HG03565 (cell line): ENCODE measurements at regions not wholly inside any gene's neighbourhood (a gene's known extent, or its start where the extent isn't known, plus 50 kb on each side); places are given as distances from the start of the nearest gene placed in this dataset.

ENCODE experiments used
- ATAC-seq: cut with Tn5 transposase; IDR thresholded peaks from one replicate; pipeline ENCODE4 v1.9.1; 2021; ENCODE audit warnings: mild to moderate bottlenecking, moderate library complexity; ENCODE audit not compliant: unreplicated experiment

DNA sequence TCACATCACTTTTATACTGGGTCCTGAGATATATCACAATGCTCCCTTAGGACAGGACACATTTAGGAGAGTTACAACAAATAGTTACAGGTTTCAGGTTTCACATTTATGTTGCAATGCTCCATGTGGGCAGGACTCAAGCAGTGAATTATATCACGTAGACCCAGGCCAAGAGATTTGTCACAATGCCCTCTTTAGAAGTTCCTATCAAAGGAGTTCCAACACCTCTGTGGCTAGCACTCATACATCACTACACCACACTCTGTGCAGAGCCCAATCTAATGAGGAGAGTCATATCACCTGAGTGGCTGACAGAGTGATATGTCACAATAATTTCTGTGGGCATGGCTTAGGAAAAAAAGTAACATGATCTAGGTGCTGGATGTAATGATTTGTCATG lies 1068.2 kb upstream of the AMELY start:
- no peak for ATAC-seq

DNA sequence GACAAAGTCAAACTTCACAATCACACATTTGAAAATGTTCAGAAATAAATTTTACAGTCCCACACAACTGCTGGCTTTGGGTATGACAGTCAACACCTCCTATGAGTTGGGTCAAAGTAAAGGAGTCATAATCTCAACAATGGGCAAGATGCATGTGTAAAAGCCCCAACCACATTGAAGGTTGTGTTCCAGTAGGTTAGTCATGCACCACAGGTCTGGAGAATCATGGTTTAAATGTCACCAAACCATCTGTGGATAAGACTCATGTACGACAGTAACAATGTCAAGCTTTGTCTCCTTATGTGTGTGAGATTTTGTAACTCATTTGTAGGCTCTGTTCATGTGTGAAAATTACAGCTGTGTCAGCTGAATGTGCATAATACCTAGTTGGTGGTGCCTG lies 1065.7 kb upstream of the AMELY start:
- no peak for ATAC-seq

DNA sequence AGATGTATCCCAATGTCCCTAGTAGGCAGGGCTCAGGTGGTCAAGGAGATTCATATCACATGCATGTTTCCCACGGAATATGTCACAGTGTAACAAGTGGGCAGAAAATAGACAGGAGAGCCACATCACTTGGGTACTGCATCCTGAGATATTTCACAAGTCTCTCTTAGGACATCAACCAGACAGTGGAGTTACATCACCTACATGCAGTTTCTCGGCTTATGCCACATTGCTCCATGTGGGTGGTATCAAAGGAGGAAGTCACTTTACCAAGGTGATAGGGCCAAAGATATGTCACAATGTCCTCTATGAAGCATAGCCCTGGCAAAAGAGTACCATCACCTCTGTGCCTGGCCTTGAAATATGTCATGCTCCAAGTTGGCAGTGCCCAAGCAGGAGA lies 1056.7 kb upstream of the AMELY start:
- no peak for ATAC-seq

DNA sequence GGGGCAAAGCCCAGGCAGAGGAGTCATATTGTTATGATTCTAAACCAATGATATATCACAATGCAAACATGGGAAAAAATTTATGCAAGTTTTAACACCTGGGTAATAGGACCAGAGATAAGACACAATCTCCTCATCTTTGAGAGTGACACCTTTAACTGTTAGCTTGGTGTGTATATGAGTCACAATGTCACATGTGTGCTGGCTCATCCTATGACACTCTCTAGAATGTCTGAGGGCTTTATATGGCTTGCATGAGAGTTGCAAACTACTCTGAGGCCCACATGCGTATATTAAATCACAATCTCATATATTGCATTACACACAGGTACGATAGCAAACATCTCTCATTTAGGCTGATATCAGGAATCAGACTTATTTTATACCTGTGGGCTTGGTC lies 1055.4 kb upstream of the AMELY start:
- ATAC-seq: no peak

DNA sequence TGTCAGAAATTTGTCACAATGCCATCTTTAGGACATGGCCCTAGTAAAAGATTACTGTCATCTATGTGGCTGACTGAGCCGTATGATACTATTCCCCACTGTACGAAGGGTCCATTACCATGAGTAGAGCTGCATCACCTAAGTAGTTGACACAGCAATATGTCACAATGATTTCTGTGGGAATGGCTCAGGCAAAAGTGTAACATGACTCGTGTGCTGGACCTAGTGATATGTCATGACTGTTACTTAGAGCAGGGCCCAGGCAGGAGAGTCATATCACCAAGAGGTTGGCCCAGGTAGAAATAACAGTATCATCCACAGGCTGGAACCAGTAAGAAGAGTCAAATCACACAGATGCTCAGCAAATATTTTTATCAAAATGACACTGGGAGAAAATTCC lies 1051.8 kb upstream of the AMELY start:
- ATAC-seq: no peak

DNA sequence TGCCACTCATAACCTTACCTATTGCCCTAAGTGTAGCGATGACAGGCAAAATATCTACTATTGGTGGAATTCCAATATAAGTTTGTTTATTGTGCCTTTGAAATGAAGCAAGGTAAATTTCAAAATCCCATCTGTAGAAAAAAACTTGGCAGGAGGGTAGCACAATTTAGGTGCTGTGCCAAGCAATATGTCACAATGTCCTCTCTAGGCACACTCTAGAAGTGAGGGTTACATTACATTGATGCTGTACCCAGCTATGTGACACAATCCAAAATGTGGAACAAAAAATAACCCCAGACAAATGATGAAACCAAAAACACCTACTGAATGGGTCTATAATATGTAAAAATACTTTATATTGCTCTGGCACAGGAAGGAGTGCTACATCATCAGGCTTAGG lies 1050.8 kb upstream of the AMELY start:
- ATAC-seq: no peak

DNA sequence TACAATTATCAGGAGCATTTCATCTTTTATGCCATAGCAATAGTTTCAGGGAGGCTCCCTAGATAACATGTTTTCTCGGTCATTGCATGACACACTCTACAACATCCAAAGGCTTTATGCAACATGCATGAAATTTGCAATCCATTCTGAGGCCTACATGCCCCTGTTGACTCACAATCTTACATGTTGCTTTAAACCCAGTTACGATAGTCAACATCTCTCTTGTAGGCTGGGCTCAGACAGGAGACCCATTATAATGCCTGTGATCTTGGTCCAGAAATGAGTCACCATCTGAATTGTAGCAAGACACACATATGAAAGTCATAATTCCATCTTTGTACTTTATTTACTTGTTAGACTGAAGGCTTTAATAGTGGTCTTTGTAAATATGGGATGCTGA lies 1050.3 kb upstream of the AMELY start:
- no peak for ATAC-seq

DNA sequence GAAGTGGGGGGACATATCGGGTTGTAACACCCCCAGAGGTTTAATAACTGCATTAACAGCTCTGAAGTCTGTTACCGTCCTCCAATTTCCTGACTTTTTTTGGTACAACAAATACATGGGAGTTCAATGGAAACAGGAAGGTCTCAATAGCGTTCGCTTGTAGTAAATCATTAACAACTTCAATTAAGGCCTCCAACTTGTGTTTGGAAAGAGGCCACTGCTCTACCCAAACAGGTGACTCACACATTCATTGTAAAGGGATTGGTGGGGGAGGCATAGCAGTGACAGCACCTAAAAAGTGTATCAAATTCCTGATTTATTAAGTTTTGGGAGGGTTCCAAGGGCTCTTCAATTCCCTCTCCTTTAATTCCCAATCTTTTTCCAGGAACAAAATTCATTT lies 1046.2 kb upstream of the AMELY start:
- no peak for ATAC-seq

DNA sequence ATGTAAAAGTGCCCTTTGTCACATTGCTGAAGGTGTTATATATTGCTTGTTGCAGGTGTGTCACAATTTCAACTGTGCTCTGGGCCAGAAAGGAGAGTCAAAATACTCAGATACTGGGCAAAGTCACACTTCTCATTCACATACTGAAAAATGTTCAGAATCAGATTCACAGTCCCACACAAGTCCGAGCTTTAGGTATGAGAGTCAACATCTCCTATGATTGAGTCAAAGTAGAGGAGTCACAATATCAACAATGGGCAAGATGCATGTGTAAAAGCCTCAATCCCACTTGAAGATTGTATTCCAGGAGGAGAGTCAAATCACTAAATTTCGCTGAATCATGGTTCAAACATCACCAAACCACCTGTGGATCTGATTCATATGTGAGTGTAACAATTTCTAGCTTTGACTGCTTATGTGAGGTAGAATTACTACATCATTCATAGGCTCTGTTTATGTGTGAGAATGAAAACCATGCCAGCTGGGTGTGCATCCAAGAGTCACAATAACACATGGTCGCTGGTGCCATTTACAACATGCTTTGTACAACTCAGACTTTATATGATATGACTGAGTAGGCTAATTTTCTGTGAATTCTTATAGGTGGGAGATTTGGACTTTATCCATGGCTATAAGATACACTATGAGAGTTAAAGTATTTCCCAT lies 1039.8 kb upstream of the AMELY start:
- ATAC-seq: no peak

DNA sequence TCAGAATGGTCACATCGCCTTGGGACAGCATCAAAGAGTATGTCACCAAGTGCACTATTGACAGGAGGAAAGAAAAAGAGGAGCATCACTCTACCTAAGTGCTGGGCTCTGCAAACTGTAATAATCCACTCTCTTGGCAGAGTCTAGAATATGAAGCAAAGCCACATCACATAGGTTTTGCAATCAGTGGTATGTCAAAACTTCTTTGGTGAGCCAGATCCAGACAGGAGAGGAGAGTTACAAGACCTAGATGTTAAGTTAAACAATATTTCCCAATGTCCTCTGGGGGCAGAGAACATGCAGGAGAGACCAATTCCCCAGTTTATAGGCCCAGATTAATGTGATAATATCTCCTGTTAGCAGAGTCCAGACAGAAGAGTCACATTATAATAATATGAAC lies 1032.6 kb upstream of the AMELY start:
- ATAC-seq: no peak

DNA sequence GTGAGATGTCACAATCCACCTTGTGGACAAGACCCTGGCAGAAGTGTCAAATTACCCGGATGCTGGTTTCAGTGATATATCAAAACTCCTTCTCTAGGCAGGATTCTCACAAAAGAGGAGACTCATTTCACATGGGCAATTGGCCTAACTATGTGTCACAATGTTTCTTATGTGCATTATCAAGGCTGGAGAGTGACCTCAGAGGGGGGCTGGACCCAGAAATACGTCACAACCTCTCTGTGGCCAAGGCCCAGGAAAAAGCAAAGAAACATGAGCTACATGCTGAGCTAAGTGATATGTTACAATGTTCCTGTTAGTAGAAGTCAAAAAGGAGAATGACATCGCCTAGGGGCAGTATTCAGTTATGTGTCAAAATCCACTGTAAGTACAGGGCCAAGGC lies 1031.2 kb upstream of the AMELY start:
- ATAC-seq: no peak

DNA sequence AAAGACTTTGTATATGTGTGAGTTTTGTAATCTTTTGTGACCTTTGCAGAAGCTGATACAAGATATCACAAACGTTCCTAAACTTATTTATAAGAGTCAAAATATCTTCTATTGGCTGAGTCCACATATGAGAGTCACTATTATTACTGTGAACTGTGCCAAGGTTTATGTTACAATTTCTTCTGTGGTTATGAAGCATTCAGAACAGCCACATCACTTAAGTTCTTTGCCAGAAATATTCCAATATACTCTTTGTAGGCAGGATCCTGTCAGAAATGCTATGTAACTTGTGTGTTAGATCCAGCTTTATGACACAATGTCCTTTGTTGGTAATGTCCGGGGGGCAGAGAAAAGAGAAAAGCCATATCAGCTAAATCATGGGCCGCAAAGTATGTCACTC lies 1030.3 kb upstream of the AMELY start:
- ATAC-seq: no peak

DNA sequence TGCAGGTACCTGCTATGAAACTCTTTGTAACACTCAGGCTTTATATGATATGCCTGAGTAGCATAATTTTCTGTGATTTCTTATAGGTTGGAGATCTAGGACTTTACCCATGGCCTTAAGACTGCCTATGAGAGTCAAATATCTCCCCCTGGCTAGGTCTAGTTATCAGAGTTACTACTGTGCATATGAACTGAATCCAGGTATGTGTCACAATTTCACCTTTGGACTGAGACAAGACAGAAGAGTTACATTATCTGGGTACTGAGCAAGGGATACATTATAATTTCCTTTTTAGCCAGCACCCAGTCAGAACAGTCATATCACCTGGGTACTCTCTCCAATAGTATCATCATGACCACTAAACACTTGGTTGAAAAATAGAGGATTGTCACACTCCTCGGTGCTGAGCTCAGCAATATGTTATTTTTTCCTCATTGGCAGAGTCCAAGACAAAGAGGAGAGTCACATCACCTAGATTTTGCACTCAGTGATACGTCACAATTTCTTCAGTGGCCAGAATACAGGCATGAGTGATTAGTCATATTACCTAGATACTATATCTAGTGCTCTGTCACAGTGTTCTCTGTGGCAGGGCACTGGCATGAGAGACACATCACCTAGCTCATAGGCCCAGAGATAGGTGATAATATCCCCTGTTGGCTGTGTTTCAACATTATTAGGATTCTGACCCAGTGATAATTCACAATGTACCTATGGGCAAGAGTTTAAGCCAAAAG lies 1027.6 kb upstream of the AMELY start:
- ATAC-seq: no peak

DNA sequence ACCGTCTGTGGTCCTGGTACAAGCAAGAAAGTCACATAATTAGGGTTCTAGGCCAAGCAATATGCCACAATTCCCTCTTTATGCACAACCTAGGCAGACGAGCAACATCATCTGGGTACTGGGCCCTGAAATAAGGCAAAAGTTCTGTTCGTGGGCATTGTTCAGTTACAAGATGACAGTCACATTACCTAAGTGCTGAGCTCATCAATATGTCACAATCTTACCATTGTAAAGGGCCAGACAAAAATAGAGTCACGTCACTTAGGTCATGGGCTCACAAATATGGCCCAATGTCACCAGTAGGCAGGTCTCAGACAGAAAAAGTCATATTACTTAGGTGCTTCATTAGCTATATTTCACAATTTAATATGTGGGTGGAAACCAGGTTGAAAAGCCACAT lies 1025.3 kb upstream of the AMELY start:
- no peak for ATAC-seq

DNA sequence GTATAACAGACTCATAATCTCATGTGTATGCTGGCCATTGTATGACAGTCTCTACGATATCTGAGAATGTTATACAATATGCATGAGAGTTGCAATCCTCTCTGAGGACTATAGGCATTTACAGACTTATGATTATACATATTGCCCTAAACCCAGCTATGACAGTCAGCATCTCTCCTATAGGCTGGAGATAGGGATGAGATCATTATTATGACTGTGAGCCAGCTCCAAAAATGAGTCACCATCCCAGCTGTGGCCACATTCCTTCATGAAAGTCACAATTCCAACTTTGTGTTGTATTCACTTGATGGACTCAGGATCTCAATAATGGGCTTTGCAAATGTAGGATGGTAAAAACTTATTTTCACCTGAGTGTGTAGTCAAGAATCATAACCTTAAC lies 1024.5 kb upstream of the AMELY start:
- no peak for ATAC-seq

DNA sequence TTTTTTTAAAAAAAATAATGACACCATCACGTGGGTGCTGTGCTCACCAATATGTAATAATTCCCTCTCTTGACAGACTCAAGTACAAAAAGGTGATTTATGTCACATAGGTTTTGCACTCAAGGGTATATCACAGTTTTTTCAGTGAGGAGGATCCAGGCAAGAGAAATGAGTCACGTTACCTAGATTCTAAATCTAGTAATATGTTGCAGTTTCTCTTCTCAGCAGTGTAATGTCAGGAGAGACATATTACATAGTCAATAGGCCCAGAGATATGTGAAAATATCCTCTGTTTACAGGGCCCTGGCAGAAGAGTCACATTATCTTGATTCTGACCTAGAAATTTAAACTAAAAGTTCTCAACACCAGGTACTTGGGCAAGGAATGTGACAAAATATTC lies 1024.1 kb upstream of the AMELY start:
- ATAC-seq: no peak

DNA sequence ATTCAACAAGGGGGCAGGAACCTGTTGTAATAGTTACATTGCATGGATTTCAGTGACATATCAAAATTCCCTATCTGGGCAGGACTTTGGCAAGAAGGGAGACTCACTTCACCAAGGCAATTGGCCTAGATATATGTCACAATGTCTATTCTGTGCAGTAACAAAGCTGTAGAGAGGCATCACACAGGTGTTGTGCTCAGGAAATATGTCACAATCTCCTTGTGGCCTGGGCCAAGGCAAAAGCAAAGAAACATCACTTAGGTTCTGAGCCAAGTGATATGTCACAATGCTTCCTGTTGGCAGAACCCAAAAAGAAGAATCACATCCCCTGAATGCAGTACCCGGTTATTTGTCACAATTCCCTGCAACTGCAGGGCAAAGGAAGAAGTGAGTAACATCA lies 1020.9 kb upstream of the AMELY start:
- ATAC-seq: no peak

DNA sequence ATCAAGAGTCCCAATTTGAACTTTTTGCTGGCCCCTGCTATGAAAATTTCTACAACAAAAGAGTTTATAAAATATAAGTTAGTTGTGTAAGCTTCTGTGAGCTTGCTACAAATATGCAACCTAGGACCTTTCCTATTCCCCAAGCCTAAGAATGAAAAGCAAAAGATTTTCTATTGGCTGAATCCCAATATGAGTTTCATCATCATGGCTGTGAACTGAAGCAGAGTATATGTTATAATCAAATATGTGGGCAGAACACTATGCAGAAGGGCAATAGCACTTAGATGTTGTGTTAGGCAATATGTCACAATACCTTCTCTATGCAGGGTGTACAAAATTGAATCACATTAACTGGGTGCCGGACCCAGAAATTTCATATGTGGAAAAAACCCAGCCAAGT lies 1018.3 kb upstream of the AMELY start:
- ATAC-seq: no peak

DNA sequence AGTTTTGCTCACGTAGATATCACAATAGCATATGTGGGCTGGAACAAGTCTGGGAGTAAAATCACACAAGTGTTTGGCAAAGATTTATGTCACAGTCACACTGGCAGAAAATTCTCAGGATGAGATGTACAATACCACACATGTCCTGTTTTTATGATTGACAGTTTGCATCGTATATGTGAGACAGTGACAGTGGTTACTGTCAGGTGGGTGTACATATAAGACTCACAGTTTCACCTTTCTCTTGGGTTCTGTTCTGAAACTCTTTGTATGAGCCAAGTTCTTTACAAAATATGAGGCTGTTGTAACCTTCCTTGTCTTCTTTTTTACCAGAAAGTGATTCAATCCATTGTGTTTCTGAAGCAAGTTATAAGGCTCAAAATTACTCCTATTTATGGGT lies 1012.5 kb upstream of the AMELY start:
- ATAC-seq: no peak

DNA sequence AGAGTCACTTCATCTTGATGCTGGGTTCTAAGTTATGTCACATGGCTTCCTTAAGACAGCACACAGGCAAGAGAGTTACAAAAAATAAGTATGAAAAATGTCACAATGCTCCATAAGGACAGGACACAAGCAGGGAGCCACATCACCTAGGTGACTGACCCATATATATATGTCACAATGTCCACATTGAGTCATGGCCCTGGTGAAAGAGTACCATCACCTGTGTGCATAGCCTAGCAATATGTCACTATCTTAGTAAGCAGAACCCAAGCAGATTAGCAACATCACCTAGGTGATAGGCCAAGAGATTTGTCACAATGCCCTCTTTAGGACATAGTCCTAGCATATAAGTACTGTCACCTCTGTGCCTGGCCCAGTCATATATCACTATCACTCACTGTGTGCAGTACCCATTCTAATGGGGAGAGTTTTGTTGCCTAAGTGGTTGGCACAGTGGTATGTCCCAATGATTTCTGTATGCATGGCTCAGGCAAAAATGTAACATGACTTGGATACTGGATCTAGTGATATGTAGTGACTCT lies 1012.0 kb upstream of the AMELY start:
- ATAC-seq: no peak

DNA sequence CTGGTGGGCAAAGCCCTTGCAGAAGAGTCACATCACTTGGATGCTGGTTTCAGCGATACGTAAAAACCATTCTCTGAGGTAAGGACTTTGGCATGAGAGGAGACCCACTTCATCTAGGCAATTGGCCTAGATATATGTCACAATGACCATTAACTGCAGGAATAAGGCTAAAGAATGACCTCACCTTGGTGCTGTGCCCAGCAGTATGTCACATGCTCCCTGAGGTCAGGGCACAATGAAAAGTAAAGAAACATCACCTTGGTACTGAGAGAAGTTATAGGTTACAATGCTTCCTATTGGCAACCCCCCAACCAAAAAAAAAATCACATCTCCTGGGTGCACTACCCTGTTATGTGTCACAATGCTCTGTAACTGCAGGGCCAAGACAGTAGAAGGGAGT lies 1008.8 kb upstream of the AMELY start:
- no peak for ATAC-seq

DNA sequence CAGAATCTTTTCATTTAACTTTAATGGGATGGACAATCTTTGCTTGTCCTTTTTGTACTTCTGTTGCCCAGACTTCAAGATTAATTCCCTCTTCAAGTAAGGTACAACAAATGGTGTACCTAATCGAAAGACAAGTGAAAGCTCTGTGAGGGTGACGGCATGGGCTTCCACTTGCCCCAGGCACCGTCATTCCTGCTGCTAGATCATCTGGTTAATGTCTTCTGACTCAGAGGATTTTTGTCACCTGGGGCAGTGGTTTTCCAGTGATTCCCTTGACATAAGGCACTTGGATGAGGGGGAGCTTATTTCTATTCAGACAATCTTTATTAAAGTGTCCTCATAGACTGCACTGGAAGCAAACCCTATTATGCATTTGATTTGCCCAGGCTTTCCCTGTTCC lies 977.0 kb upstream of the AMELY start:
- ATAC-seq: no peak

DNA sequence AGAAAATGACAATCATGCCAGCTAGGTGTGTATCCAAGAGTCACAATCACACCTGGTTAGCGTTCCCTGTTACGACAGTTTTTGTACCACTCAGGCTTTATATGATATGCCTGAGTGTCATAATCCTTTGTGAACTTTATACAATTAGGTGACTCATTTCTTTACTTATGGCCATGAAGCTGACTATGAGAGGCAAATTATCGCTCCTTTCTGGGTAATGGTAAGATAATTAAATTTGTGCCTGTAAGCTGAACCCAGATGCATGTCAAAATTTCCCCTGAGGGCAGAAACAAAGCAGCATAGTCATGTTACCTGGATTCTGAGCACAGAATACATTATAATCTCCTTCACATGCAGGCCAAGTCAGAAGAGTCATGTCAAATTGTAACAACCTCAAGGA lies 970.1 kb upstream of the AMELY start:
- no peak for ATAC-seq
